Eye (tissue), 1 donor: ENCODE measurements at regions not wholly inside any gene's neighbourhood (a gene's known extent, or its start where the extent isn't known, plus 50 kb on each side); places are given as distances from the start of the nearest gene placed in this dataset.
"Not testable (repeated sequence)": the region's sequence is repeated elsewhere in the genome, so short reads cannot be mapped to it uniquely, and the experiment has no call there.

Experiments
- DNase-seq: peaks from one replicate; pipeline ENCODE4 v3.0.0-alpha.2; 2015

- DNase-seq = no peak
Observed at GRCh38 chr2:52074130-52074719, 1042.3 kb upstream of the NRXN1 start.

- DNase-seq = peak; percentile 27
Observed at GRCh38 chr2:52072949-52073348, 1041.0 kb upstream of the NRXN1 start.

- no peak for DNase-seq
Observed at GRCh38 chr2:52070665-52071064, 1038.7 kb upstream of the NRXN1 start.

GRCh38 chr2:52064234-52064633, 1032.3 kb upstream of the NRXN1 start:
- no peak for DNase-seq

GRCh38 chr2:52054824-52055223, 1022.9 kb upstream of the NRXN1 start:
- DNase-seq = no peak

- no peak for DNase-seq
Observed at GRCh38 chr2:52036853-52037252, 1004.9 kb upstream of the NRXN1 start.

- DNase-seq = no peak
Observed at GRCh38 chr2:52036024-52036423, 1004.1 kb upstream of the NRXN1 start.

GRCh38 chr2:52035391-52035790, 1003.5 kb upstream of the NRXN1 start:
- DNase-seq = no peak

GRCh38 chr2:52034706-52035105, 1002.8 kb upstream of the NRXN1 start:
- no peak for DNase-seq

GRCh38 chr2:52022006-52022405, 990.1 kb upstream of the NRXN1 start:
- DNase-seq = no peak

GRCh38 chr2:52017646-52018235, 985.8 kb upstream of the NRXN1 start:
- DNase-seq = no peak

GRCh38 chr2:52006821-52007366, 975.0 kb upstream of the NRXN1 start:
- not testable (repeated sequence) for DNase-seq

- DNase-seq = no peak
Observed at GRCh38 chr2:52000151-52000855, 968.4 kb upstream of the NRXN1 start.

GRCh38 chr2:51998890-51999289, 967.0 kb upstream of the NRXN1 start:
- no peak for DNase-seq

- no peak for DNase-seq
Observed at GRCh38 chr2:51997571-51997970, 965.6 kb upstream of the NRXN1 start.

- no peak for DNase-seq
Observed at GRCh38 chr2:51995293-51995692, 963.4 kb upstream of the NRXN1 start.

- DNase-seq = no peak
Observed at GRCh38 chr2:51994123-51994763, 962.3 kb upstream of the NRXN1 start.

- DNase-seq = no peak
Observed at GRCh38 chr2:51990684-51991083, 958.8 kb upstream of the NRXN1 start.

GRCh38 chr2:51986101-51986500, 954.2 kb upstream of the NRXN1 start:
- no peak for DNase-seq

GRCh38 chr2:51981783-51982182, 949.9 kb upstream of the NRXN1 start:
- DNase-seq = no peak

- DNase-seq = no peak
Observed at GRCh38 chr2:51976623-51977022, 944.7 kb upstream of the NRXN1 start.

GRCh38 chr2:51971136-51971535, 939.2 kb upstream of the NRXN1 start:
- DNase-seq = no peak

GRCh38 chr2:51969347-51969746, 937.4 kb upstream of the NRXN1 start:
- no peak for DNase-seq
